A673 (cell line): ENCODE measurements at regions not wholly inside any gene's neighbourhood (a gene's known extent, or its start where the extent isn't known, plus 50 kb on each side); places are given as distances from the start of the nearest gene placed in this dataset.

Experiments
- CTCF ChIP-seq: fragments of 300-800, 200-600 bp; sonication (generic); conservative IDR thresholded peaks from 2 replicates; pipeline ENCODE4 v1.5.1; 2017; ENCODE audit warnings: low read depth, mild to moderate bottlenecking, antibody characterized with exemption, low read length, moderate library complexity, mixed read lengths
- EZH2 ChIP-seq: fragments of 200-600 bp; sonication (generic); IDR thresholded peaks from 2 replicates; pipeline ENCODE4 v1.6.1; 2017; ENCODE audit warnings: borderline replicate concordance, low read depth, mild to moderate bottlenecking, mixed read lengths, antibody characterized with exemption, low read length; ENCODE audit not compliant: poor library complexity, severe bottlenecking

GRCh38 chr22:25409240-25409639 lies 155.2 kb upstream of the GRK3 start:
- TF ChIP-seq CTCF (no peak), EZH2 (no peak)
